GM10248 (cell line): ENCODE measurements at regions not wholly inside any gene's neighbourhood (a gene's known extent, or its start where the extent isn't known, plus 50 kb on each side); places are given as distances from the start of the nearest gene placed in this dataset.

ENCODE experiments used
- CTCF ChIA-PET: fragments of 300-600 bp; sonication (Branson Sonifier 250); formaldehyde crosslinking; extraction: SDS; loops from one replicate; lab custom pipeline; 2021; ENCODE audit warnings: antibody characterized with exemption; lab: Yijun Ruan, JAX
- POLR2A ChIA-PET: fragments of 350-650 bp; sonication (Branson Sonifier 250); formaldehyde crosslinking; extraction: SDS; loops from one replicate; lab custom pipeline; 2020; ENCODE audit warnings: antibody characterized with exemption; lab: Yijun Ruan, JAX
- DNase-seq: peaks from one replicate; pipeline ENCODE4 v3.0.0; 2012; ENCODE audit errors: extremely low spot score
- CTCF ChIP-seq: IDR thresholded peaks from 2 replicates; pipeline ENCODE4 v1.5.1; 2012; ENCODE audit warnings: mild to moderate bottlenecking, low read depth; ENCODE audit errors: extremely low read depth, missing control alignments, control extremely low read depth

GRCh38 chr14:85315733-85316290 lies 214.1 kb upstream of the FLRT2 start:
- no peak for TF ChIP-seq CTCF
- CTCF ChIA-PET = interaction anchor here (1.4 kb wide), 1 partner anchor 12 kb away, joined by 3 read pairs; no protein-coding TSS in a partner anchor
- no peak for DNase-seq
- POLR2A ChIA-PET = no interaction called here

GRCh38 chr14:85316701-85317410 lies 213.1 kb upstream of the FLRT2 start:
- no peak for DNase-seq
- TF ChIP-seq CTCF = no peak
- CTCF ChIA-PET = interaction anchor here (1.4 to 1.7 kb wide), 2 partner anchors 9 to 11 kb away, joined by 3 to 4 read pairs; no protein-coding TSS in a partner anchor
- POLR2A ChIA-PET = no interaction called here

GRCh38 chr14:85317491-85318021 lies 212.4 kb upstream of the FLRT2 start:
- ChIA-PET CTCF (interaction anchor here (1.7 kb wide), 1 partner anchor 9 kb away, joined by 4 read pairs; no protein-coding TSS in a partner anchor), POLR2A (no interaction called here)
- DNase-seq = no peak
- TF ChIP-seq CTCF = no peak

GRCh38 chr14:85319101-85319500 lies 210.8 kb upstream of the FLRT2 start:
- ChIA-PET CTCF (no interaction called here), POLR2A (no interaction called here)
- TF ChIP-seq CTCF = no peak
- DNase-seq = no peak

GRCh38 chr14:85319998-85320630 lies 209.8 kb upstream of the FLRT2 start:
- ChIA-PET POLR2A (no interaction called here), CTCF (no interaction called here)
- no peak for DNase-seq
- no peak for TF ChIP-seq CTCF

- no peak for DNase-seq
- TF ChIP-seq CTCF = no peak
- ChIA-PET POLR2A (no interaction called here), CTCF (no interaction called here)
Observed at GRCh38 chr14:85325134-85326017, 204.6 kb upstream of the FLRT2 start.
